GM23338 (cell line): ENCODE measurements at regions not wholly inside any gene's neighbourhood (a gene's known extent, or its start where the extent isn't known, plus 50 kb on each side); places are given as distances from the start of the nearest gene placed in this dataset.

Source experiments
- ATAC-seq: fragments of 200-7000 bp; cut with Tn5 transposase; 3 replicates; pipeline ENCODE4 v1.9.1; 2020
- DNase-seq: peaks from one replicate; pipeline ENCODE4 v3.0.0-alpha.2; 2015; ENCODE audit warnings: low spot score
- H2AFZ ChIP-seq: fragments of 200-600 bp; sonication (generic); 2 replicates; pipeline ENCODE4 v1.8.0; 2016; ENCODE audit warnings: antibody characterized with exemption, mild to moderate bottlenecking, moderate library complexity
- H3F3A ChIP-seq: fragments of 200-600 bp; sonication (generic); replicated peaks from 2 replicates; pipeline ENCODE4 v1.8.0; 2017; ENCODE audit warnings: antibody characterized with exemption, mixed run types, low read depth
- H3K27ac ChIP-seq: fragments of 200-600 bp; sonication (generic); 2 replicates; pipeline ENCODE4 v1.6.1; 2016; ENCODE audit warnings: low read depth
- H3K27me3 ChIP-seq: fragments of 200-600 bp; sonication (generic); 2 replicates; pipeline ENCODE4 v1.8.0; 2016; ENCODE audit warnings: mild to moderate bottlenecking, mixed run types, moderate library complexity; ENCODE audit not compliant: insufficient read depth
- H3K36me3 ChIP-seq: fragments of 200-600 bp; sonication (generic); 2 replicates; pipeline ENCODE4 v1.8.0; 2016; ENCODE audit warnings: mild to moderate bottlenecking; ENCODE audit not compliant: insufficient read depth
- H3K4me1 ChIP-seq: fragments of 200-600 bp; sonication (generic); 2 replicates; pipeline ENCODE4 v1.8.0; 2016; ENCODE audit warnings: mild to moderate bottlenecking, moderate library complexity; ENCODE audit not compliant: insufficient read depth
- H3K4me2 ChIP-seq: fragments of 200-600 bp; sonication (generic); 2 replicates; pipeline ENCODE4 v1.7.1; 2017; ENCODE audit warnings: mixed run types
- H3K4me3 ChIP-seq: fragments of 200-600 bp; sonication (generic); 2 replicates; pipeline ENCODE4 v1.6.1; 2016; ENCODE audit warnings: mixed run types
- H3K79me2 ChIP-seq: fragments of 200-600 bp; sonication (generic); replicated peaks from 2 replicates; pipeline ENCODE4 v1.8.0; 2017; ENCODE audit warnings: mild to moderate bottlenecking; ENCODE audit not compliant: insufficient read depth
- H3K9me2 ChIP-seq: fragments of 200-600 bp; sonication (generic); 2 replicates; pipeline ENCODE4 v1.8.0; 2017; ENCODE audit not compliant: insufficient read depth
- H4K20me1 ChIP-seq: fragments of 200-600 bp; sonication (generic); replicated peaks from 2 replicates; pipeline ENCODE4 v1.8.0; 2017; ENCODE audit warnings: mild to moderate bottlenecking; ENCODE audit not compliant: insufficient read depth
- H3K27ac Mint-ChIP-seq: 2 replicates; pipeline ENCODE4 v1.8.0; 2020; ENCODE audit warnings: inconsistent platforms, mild to moderate bottlenecking, moderate library complexity, mixed read lengths
- H3K27me3 Mint-ChIP-seq: 3 replicates; pipeline ENCODE4 v1.8.0; 2022; ENCODE audit warnings: low read depth, mild to moderate bottlenecking, moderate library complexity, mixed read lengths, inconsistent platforms; ENCODE audit not compliant: insufficient read depth, poor library complexity
- H3K36me3 Mint-ChIP-seq: 3 replicates; pipeline ENCODE4 v1.8.0; 2021; ENCODE audit warnings: low read depth, mild to moderate bottlenecking, inconsistent platforms, moderate library complexity, mixed read lengths
- H3K4me1 Mint-ChIP-seq: 3 replicates; pipeline ENCODE4 v1.8.0; 2020; ENCODE audit warnings: mild to moderate bottlenecking, inconsistent platforms, mixed read lengths
- H3K4me3 Mint-ChIP-seq: 3 replicates; pipeline ENCODE4 v1.8.0; 2021; ENCODE audit warnings: moderate library complexity, mild to moderate bottlenecking, inconsistent platforms, mixed read lengths
- H3K9me3 Mint-ChIP-seq: 3 replicates; pipeline ENCODE4 v1.8.0; 2020; ENCODE audit warnings: moderate library complexity, mild to moderate bottlenecking, inconsistent platforms, mixed read lengths
- CREB1 ChIP-seq: fragments of 250-450 bp; sonication (Bioruptor Pico); IDR thresholded peaks from 2 replicates; pipeline ENCODE4 v1.5.0; 2020; ENCODE audit warnings: low read depth, mild to moderate bottlenecking, moderate library complexity
- CTCF ChIP-seq, 2 experiments: fragments of 200-600 bp in 1 of 2; sonication (generic) in 1 of 2; conservative IDR thresholded peaks; 2 replicates each; pipeline versions ENCODE4 v1.5.1 to v1.6.1; 2016 to 2017; ENCODE audit warnings: antibody characterized with exemption in 2 of 2, low read depth in 2 of 2, mild to moderate bottlenecking in 2 of 2, moderate library complexity in 1 of 2
- NANOG ChIP-seq: IDR thresholded peaks from 2 replicates; pipeline ENCODE4 v1.6.1; 2016; ENCODE audit warnings: antibody characterized with exemption, borderline replicate concordance
- ZNF331 ChIP-seq: fragments of 250-450 bp; sonication (Bioruptor Pico); IDR thresholded peaks from 2 replicates; pipeline ENCODE4 v1.5.0; 2020; ENCODE audit warnings: low read depth, mild to moderate bottlenecking, moderate library complexity
- ZNF462 ChIP-seq: fragments of 250-450 bp; sonication (Bioruptor Pico); IDR thresholded peaks from 2 replicates; pipeline ENCODE4 v1.5.0; 2020; ENCODE audit warnings: mild to moderate bottlenecking, moderate library complexity

- no peak for TF ChIP-seq ZNF462
- no peak for TF ChIP-seq CREB1
- no peak for TF ChIP-seq CTCF (conservative IDR thresholded peaks at IDR 0.05; ENCODE audit: low read depth in 2 of 2)
- TF ChIP-seq NANOG: no peak
Measured at GRCh38 chr3:163481738-163482137, 1596.6 kb downstream of the SI start (continued).

GRCh38 chr3:163476179-163476578 is 1602.1 kb downstream of the SI start:
- Histone ChIP-seq H3K4me2 (no peak overlapping the region), H4K20me1 (no peaks in the 10 kb centered on the region), H3K9me2 (0 out of 2 replicates have a peak, but pooled peaks cover 6% of the 10 kb centered on the region), H3K79me2 (no peaks in the 10 kb centered on the region), H3K27me3 (no peaks in the 10 kb centered on the region), H3K36me3 (no peaks in the 10 kb centered on the region), H3K27ac (no peak overlapping the region), H3F3A (no peaks in the 10 kb centered on the region), H2AFZ (no peak overlapping the region), H3K4me3 (no peak overlapping the region), H3K4me1 (no peaks in the 10 kb centered on the region)
- TF ChIP-seq NANOG: no peak
- peak; percentile 34 to 45 for TF ChIP-seq CTCF (conservative IDR thresholded peaks at IDR 0.05; ENCODE audit: low read depth in 2 of 2)
- no peak for TF ChIP-seq ZNF331 (CRISPR knock-in tag)
- no peak for TF ChIP-seq CREB1
- Mint-ChIP-seq H3K27ac (no peak overlapping the region), H3K36me3 (peaks cover 4% of the 10 kb centered on the region; the same call in 2 of the 3 replicates), H3K4me1 (no peaks in the 10 kb centered on the region), H3K9me3 (peaks cover 6% of the 10 kb centered on the region; the same call in 1 of the 3 replicates), H3K4me3 (no peak overlapping the region), H3K27me3 (no peaks in the 10 kb centered on the region)
- DNase-seq: peak; percentile 5
- no peak for ATAC-seq
